ENCODE measurements at regions not wholly inside any gene's neighbourhood (a gene's known extent, or its start where the extent isn't known, plus 50 kb on each side); places are given as distances from the start of the nearest gene placed in this dataset.

DNA sequence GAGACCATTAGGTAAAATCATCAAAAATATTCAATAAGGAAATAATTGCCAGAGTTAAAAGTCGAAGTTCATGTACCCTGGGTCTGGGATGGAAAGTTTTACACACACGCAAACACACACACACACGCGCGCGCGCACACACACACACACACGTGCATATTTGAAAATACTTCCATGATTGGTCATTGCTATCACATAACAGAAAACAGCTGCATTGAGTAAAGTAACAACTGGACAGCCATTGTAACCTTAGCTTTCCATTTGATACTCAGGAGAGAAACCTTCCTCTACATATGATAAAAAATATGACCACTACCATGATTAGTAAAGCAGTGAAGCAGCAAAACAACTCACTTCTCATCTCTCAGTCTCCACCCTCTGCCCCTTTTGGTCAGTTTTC is 490.0 kb upstream of the SGCG start:
- no peak overlapping the region for H3K4me2 ChIP-seq
- POLR2A ChIA-PET, result no interaction called here
- no peaks in the 10 kb centered on the region for H3K36me3 ChIP-seq (replicated peaks in 1 of 2; ENCODE audit: control insufficient read depth in 1 of 2, insufficient read depth in 2 of 2, low read length in 1 of 2)
- no peak overlapping the region for H3K9ac ChIP-seq
- CTCF ChIA-PET, result no interaction called here
- H2AFZ ChIP-seq (ENCODE audit: low read depth), result no peak overlapping the region
- TF ChIP-seq POLR2AphosphoS5 (IDR thresholded peaks at IDR 0.05; ENCODE audit: low read depth, low read length) (no peak), TCF12 (IDR thresholded peaks at IDR 0.05) (no peak), NFIC (IDR thresholded peaks at IDR 0.05; ENCODE audit: borderline replicate concordance) (no peak), EP300 (IDR thresholded peaks at IDR 0.05; ENCODE audit: borderline replicate concordance in 1 of 2, low read depth in 1 of 2, low read length in 1 of 2) (no peak), FOXJ3 (CRISPR knock-in tag; IDR thresholded peaks at IDR 0.05) (no peak), ELF1 (IDR thresholded peaks at IDR 0.05) (no peak), FOSL2 (IDR thresholded peaks at IDR 0.05; ENCODE audit: borderline replicate concordance, low read depth) (no peak), RFX5 (IDR thresholded peaks at IDR 0.05; ENCODE audit: low read length) (no peak), TEAD4 (IDR thresholded peaks at IDR 0.05; ENCODE audit: borderline replicate concordance, insufficient read depth) (no peak), MXI1 (IDR thresholded peaks at IDR 0.05; ENCODE audit: low read depth, low read length) (no peak)
- TF ChIP-seq, protein P1, sequence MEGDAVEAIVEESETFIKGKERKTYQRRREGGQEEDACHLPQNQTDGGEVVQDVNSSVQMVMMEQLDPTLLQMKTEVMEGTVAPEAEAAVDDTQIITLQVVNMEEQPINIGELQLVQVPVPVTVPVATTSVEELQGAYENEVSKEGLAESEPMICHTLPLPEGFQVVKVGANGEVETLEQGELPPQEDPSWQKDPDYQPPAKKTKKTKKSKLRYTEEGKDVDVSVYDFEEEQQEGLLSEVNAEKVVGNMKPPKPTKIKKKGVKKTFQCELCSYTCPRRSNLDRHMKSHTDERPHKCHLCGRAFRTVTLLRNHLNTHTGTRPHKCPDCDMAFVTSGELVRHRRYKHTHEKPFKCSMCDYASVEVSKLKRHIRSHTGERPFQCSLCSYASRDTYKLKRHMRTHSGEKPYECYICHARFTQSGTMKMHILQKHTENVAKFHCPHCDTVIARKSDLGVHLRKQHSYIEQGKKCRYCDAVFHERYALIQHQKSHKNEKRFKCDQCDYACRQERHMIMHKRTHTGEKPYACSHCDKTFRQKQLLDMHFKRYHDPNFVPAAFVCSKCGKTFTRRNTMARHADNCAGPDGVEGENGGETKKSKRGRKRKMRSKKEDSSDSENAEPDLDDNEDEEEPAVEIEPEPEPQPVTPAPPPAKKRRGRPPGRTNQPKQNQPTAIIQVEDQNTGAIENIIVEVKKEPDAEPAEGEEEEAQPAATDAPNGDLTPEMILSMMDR (IDR thresholded peaks at IDR 0.05), result no peak
- TF ChIP-seq, protein P2, sequence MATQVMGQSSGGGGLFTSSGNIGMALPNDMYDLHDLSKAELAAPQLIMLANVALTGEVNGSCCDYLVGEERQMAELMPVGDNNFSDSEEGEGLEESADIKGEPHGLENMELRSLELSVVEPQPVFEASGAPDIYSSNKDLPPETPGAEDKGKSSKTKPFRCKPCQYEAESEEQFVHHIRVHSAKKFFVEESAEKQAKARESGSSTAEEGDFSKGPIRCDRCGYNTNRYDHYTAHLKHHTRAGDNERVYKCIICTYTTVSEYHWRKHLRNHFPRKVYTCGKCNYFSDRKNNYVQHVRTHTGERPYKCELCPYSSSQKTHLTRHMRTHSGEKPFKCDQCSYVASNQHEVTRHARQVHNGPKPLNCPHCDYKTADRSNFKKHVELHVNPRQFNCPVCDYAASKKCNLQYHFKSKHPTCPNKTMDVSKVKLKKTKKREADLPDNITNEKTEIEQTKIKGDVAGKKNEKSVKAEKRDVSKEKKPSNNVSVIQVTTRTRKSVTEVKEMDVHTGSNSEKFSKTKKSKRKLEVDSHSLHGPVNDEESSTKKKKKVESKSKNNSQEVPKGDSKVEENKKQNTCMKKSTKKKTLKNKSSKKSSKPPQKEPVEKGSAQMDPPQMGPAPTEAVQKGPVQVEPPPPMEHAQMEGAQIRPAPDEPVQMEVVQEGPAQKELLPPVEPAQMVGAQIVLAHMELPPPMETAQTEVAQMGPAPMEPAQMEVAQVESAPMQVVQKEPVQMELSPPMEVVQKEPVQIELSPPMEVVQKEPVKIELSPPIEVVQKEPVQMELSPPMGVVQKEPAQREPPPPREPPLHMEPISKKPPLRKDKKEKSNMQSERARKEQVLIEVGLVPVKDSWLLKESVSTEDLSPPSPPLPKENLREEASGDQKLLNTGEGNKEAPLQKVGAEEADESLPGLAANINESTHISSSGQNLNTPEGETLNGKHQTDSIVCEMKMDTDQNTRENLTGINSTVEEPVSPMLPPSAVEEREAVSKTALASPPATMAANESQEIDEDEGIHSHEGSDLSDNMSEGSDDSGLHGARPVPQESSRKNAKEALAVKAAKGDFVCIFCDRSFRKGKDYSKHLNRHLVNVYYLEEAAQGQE (IDR thresholded peaks at IDR 0.05; ENCODE audit: low read depth, low read length), result no peak
- TF ChIP-seq, protein P3, sequence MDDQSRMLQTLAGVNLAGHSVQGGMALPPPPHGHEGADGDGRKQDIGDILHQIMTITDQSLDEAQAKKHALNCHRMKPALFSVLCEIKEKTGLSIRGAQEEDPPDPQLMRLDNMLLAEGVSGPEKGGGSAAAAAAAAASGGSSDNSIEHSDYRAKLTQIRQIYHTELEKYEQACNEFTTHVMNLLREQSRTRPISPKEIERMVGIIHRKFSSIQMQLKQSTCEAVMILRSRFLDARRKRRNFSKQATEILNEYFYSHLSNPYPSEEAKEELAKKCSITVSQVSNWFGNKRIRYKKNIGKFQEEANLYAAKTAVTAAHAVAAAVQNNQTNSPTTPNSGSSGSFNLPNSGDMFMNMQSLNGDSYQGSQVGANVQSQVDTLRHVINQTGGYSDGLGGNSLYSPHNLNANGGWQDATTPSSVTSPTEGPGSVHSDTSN (IDR thresholded peaks at IDR 0.05), result no peak
- TF ChIP-seq, protein P4, sequence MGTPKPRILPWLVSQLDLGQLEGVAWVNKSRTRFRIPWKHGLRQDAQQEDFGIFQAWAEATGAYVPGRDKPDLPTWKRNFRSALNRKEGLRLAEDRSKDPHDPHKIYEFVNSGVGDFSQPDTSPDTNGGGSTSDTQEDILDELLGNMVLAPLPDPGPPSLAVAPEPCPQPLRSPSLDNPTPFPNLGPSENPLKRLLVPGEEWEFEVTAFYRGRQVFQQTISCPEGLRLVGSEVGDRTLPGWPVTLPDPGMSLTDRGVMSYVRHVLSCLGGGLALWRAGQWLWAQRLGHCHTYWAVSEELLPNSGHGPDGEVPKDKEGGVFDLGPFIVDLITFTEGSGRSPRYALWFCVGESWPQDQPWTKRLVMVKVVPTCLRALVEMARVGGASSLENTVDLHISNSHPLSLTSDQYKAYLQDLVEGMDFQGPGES (IDR thresholded peaks at IDR 0.05; ENCODE audit: low read depth, low read length), result no peak
- 63% methylated on average over 8 of the region's 8 CpGs for WGBS (ENCODE audit: low lambda C conversion rate)
- no peak overlapping the region for H3K4me3 ChIP-seq (ENCODE audit: low read depth in 2 of 2, low read length in 1 of 2)
- H3K27me3 ChIP-seq (ENCODE audit: insufficient read depth), result no peaks in the 10 kb centered on the region
- no peak overlapping the region for H3K27ac ChIP-seq (ENCODE audit: low read depth in 2 of 2, low read length in 1 of 2)
- peaks cover 3% of the 10 kb centered on the region; the same call in 1 of the 2 replicates for H3K9me3 ChIP-seq
- no peak for DNase-seq
- H3K9me2 ChIP-seq, result no peaks in the 10 kb centered on the region
- H3K79me2 ChIP-seq (ENCODE audit: insufficient read depth), result no peaks in the 10 kb centered on the region
- no peaks in the 10 kb centered on the region for H4K20me1 ChIP-seq (ENCODE audit: insufficient read depth)
- H3K4me1 ChIP-seq (ENCODE audit: control insufficient read depth in 1 of 2, insufficient read depth in 2 of 2, low read depth in 1 of 2, low read length in 1 of 2), result no peaks in the 10 kb centered on the region
- no peaks in the 10 kb centered on the region for H3F3A ChIP-seq (replicated peaks; ENCODE audit: insufficient read depth)

Measured in SK-N-SH (cell line).